WERI-Rb-1 (cell line): ENCODE measurements at regions not wholly inside any gene's neighbourhood (a gene's known extent, or its start where the extent isn't known, plus 50 kb on each side); places are given as distances from the start of the nearest gene placed in this dataset.
A peak's percentile ranks its signal among the peaks of the same experiment; 100 is the strongest.

Source experiments
- DNase-seq: peaks from one replicate; pipeline ENCODE4 v3.0.0-alpha.2; 2020
- H3K27ac ChIP-seq: fragments of 250-450 bp; sonication (Bioruptor Pico); 2 replicates; pipeline ENCODE4 v1.5.1; 2020; ENCODE audit warnings: mild to moderate bottlenecking, moderate library complexity
- H3K27me3 ChIP-seq: fragments of 250-450 bp; sonication (Bioruptor Pico); 2 replicates; pipeline ENCODE4 v1.5.1; 2021; ENCODE audit warnings: mild to moderate bottlenecking, low read depth, moderate library complexity; ENCODE audit not compliant: insufficient read depth, severe bottlenecking
- H3K36me3 ChIP-seq: fragments of 250-450 bp; sonication (Bioruptor Pico); 2 replicates; pipeline ENCODE4 v1.5.1; 2020; ENCODE audit warnings: mild to moderate bottlenecking, moderate library complexity
- H3K4me3 ChIP-seq: 2 replicates; pipeline ENCODE4 v1.5.1; 2011; ENCODE audit warnings: low read depth, mild to moderate bottlenecking, control low read depth, low read length
- H3K9me3 ChIP-seq: fragments of 250-450 bp; sonication (Bioruptor Pico); 2 replicates; pipeline ENCODE4 v1.5.1; 2021; ENCODE audit warnings: mild to moderate bottlenecking, moderate library complexity; ENCODE audit not compliant: severe bottlenecking
- CTCF ChIP-seq: IDR thresholded peaks from 2 replicates; pipeline ENCODE4 v1.5.1; 2011; ENCODE audit warnings: low read depth, mild to moderate bottlenecking, control low read depth, inconsistent platforms, low read length

GRCh38 chr5:123949043-123949804 lies 437.2 kb downstream of the CSNK1G3 start:
- TF ChIP-seq CTCF = no peak
- Histone ChIP-seq H3K27me3 (no peaks in the 10 kb centered on the region), H3K4me3 (no peak overlapping the region), H3K36me3 (no peaks in the 10 kb centered on the region), H3K9me3 (no peaks in the 10 kb centered on the region), H3K27ac (no peak overlapping the region)
- no peak for DNase-seq

GRCh38 chr5:123947797-123948196 lies 435.8 kb downstream of the CSNK1G3 start:
- no peak overlapping the region for H3K4me3 ChIP-seq
- H3K27ac ChIP-seq = no peak overlapping the region
- H3K27me3 ChIP-seq = no peaks in the 10 kb centered on the region
- H3K36me3 ChIP-seq = no peaks in the 10 kb centered on the region
- no peak for TF ChIP-seq CTCF
- DNase-seq = no peak
- H3K9me3 ChIP-seq = peaks cover 3% of the 10 kb centered on the region

- H3K9me3 ChIP-seq = peaks cover 15% of the 10 kb centered on the region
- H3K4me3 ChIP-seq = no peak overlapping the region
- DNase-seq = peak; percentile 30
- H3K27ac ChIP-seq = peak overlapping the region; percentile 62
- H3K36me3 ChIP-seq = no peaks in the 10 kb centered on the region
- no peaks in the 10 kb centered on the region for H3K27me3 ChIP-seq
- TF ChIP-seq CTCF = no peak
Measured at GRCh38 chr5:123945548-123945947, 433.6 kb downstream of the CSNK1G3 start.

GRCh38 chr5:123943151-123943550 lies 431.2 kb downstream of the CSNK1G3 start:
- no peak overlapping the region for H3K27ac ChIP-seq
- H3K4me3 ChIP-seq = no peak overlapping the region
- DNase-seq = no peak
- no peaks in the 10 kb centered on the region for H3K36me3 ChIP-seq
- TF ChIP-seq CTCF = no peak
- H3K9me3 ChIP-seq = peaks cover 15% of the 10 kb centered on the region
- H3K27me3 ChIP-seq = no peaks in the 10 kb centered on the region

- Histone ChIP-seq H3K27me3 (no peaks in the 10 kb centered on the region), H3K36me3 (no peaks in the 10 kb centered on the region), H3K27ac (no peak overlapping the region), H3K9me3 (peaks cover 25% of the 10 kb centered on the region), H3K4me3 (no peak overlapping the region)
- TF ChIP-seq CTCF = no peak
- DNase-seq = no peak
Measured at GRCh38 chr5:123940416-123940815, 428.4 kb downstream of the CSNK1G3 start.

- no peak overlapping the region for H3K27ac ChIP-seq
- no peaks in the 10 kb centered on the region for H3K27me3 ChIP-seq
- peak; percentile 76 for DNase-seq
- peak; percentile 74 for TF ChIP-seq CTCF
- no peak overlapping the region for H3K4me3 ChIP-seq
- peaks cover 18% of the 10 kb centered on the region for H3K9me3 ChIP-seq
- H3K36me3 ChIP-seq = no peaks in the 10 kb centered on the region
Measured at GRCh38 chr5:123937230-123937629, 425.3 kb downstream of the CSNK1G3 start.
